Anterior cingulate cortex (tissue), 58 donors: ENCODE measurements at regions not wholly inside any gene's neighbourhood (a gene's known extent, or its start where the extent isn't known, plus 50 kb on each side); places are given as distances from the start of the nearest gene placed in this dataset.

Experiments used
- DNase-seq, 58 donors: peaks; one replicate each; lab custom pipeline; 2025; lab: John Stamatoyannopoulos, UW

DNA sequence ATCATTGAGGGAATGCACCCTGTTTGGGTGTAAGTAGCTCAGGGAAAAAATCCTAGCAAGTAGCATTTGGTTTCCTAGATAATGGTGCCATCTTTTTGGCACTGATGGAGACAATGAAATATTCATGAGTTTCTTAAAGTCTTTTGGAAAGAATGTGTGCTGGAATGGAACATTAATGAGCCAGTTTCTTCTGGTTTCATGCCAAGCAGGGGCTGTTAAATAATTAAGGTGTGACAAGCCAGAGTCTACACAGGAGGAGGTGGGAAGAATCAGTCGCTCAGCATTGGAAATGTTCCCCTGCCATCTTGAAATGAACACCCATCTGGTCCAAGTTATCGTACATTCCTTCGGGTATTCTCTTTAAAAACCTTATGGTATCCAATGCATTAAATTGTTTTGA is 457.3 kb downstream of the RIT2 start:
- peak in 7 of 58 donors; percentile 2 to 30 (median 10) for DNase-seq

DNA sequence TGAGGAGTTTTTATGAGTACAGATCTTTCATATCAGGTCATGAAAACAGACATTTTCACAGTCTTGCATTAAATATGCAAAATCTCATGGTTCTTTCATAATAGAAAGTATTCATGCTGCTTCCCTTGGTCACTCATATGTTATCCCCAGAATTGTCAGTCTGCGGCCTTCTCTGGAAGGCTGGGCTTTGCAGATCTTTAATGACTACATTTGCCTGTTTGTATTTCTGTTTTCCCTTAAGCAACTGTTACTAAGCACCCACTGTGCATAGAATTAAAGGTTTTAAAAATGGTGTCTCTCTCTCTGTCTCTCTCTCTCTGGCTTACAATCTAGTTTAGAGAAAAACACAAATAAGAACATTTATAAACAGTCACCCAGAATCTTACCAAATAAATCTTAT is 456.3 kb downstream of the RIT2 start:
- DNase-seq, result no peak

DNA sequence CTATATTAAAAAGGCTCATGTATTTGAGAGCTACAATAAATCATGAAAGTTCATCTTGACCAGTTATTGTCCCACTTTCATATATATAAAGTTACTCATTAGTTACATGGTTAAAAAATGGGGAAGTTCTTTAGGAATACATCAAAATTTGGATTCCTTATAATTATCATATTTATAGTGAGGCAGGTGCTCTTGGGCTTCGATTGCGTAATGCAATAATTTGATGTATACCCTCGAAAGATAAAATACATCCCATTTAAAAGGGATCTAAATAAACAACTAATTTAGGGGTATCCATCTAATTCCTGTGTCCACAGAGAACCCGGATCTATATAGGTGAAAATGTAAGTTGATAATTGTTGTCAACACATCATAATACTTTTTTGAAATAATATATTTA is 444.6 kb downstream of the RIT2 start:
- DNase-seq, result no peak

DNA sequence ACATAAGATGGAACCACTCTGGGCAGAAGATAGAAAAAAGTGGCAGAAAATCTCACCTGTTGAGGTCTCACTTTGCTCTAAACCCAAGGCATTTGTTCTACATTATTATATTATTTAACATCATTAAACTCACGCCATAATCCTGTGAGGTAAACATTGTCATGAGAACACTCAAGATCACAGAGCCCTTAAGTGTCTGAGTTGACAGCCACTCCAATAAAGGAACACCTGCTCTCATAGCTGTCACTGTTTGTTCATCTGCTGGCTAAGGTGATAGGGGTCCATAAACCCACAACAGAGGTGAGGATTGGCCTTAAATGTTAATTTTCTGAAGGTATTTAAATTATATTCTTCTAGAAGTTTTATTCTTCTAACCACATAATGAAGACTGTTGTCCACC is 439.7 kb downstream of the RIT2 start:
- DNase-seq, result no peak

- no peak for DNase-seq
Observed at GRCh38 chr18:42683094-42683493, 432.4 kb downstream of the RIT2 start.

DNA sequence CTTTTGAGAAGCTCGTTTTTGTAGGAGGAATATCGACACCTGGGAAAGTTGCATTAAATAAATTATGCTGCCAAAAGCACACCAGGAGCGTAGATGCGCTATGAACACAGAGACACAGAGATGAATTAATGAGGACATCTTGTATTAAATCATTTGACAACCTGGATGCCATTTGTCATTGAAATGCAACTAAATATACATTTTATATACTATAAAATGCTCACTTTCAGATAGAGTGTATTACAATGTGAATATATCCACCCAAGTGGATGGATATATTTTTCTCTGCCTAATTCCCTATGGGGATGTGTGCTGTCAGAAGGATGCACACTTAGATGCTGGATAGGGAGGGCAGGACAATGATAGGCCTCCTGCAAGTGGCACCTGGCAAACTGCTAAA is 426.2 kb downstream of the RIT2 start:
- no peak for DNase-seq
